Esophagus squamous epithelium (tissue), 5 donors: ENCODE measurements at regions not wholly inside any gene's neighbourhood (a gene's known extent, or its start where the extent isn't known, plus 50 kb on each side); places are given as distances from the start of the nearest gene placed in this dataset.

ENCODE experiments used
- DNase-seq: peaks from one replicate; lab custom pipeline; 2025; lab: John Stamatoyannopoulos, UW
- H3K27ac ChIP-seq, 4 donors: fragments of 200-600 bp; sonication (generic); one replicate each; pipeline ENCODE4 v1.5.1; 2016 to 2019; ENCODE audit warnings: mild to moderate bottlenecking in 1 of 4
- H3K27me3 ChIP-seq, 4 donors: fragments of 200-600 bp; sonication (generic); 1 replicate in 3 of 4; 2 replicates in 1 of 4; pipeline versions ENCODE4 v1.5.1 to v1.6.0; 2017 to 2021; ENCODE audit warnings: antibody characterized with exemption in 1 of 4
- H3K36me3 ChIP-seq, 3 donors: fragments of 200-600 bp; sonication (generic); one replicate each; pipeline ENCODE4 v1.5.1; 2016 to 2019
- H3K4me1 ChIP-seq, 3 donors: fragments of 200-600 bp; sonication (generic); one replicate each; pipeline ENCODE4 v1.5.1; 2017 to 2019
- H3K4me3 ChIP-seq, 4 donors: fragments of 200-600 bp; sonication (generic); 1 replicate in 3 of 4; 2 replicates in 1 of 4; pipeline ENCODE4 v1.5.1; 2016 to 2019; ENCODE audit warnings: mild to moderate bottlenecking in 2 of 4, moderate library complexity in 1 of 4
- H3K9me3 ChIP-seq, 3 donors: fragments of 200-600 bp; sonication (generic); one replicate each; pipeline ENCODE4 v1.5.1; 2016 to 2019
- POLR2A ChIP-seq, 4 donors: fragments of 450-650 bp; IDR thresholded peaks; one replicate each; pipeline ENCODE4 v1.6.1; 2017; ENCODE audit warnings: antibody characterized with exemption in 4 of 4, mild to moderate bottlenecking in 4 of 4, moderate library complexity in 3 of 4
- WGBS, 2 donors: methylation state at CpG; one replicate each; pipeline ENCODE4 v1.1.5; 2018; 5-methylcytosine and 5-hydroxymethylcytosine counted together
- intact Hi-C: fragments of 100-400 bp; cut with DNase I; formaldehyde crosslinking; loops from one replicate; pipeline ENCODE4 v1.15.0; 2022
- TF ChIP-seq, protein P1 (sequence below), 6 experiments: fragments of 450-650 bp in 4 of 6; fragments of 200-600 bp in 2 of 6; sonication (generic) in 2 of 6; IDR thresholded peaks; one replicate each; pipeline ENCODE4 v1.5.1; 2016 to 2019; ENCODE audit warnings: antibody characterized with exemption in 6 of 6, mild to moderate bottlenecking in 4 of 6, moderate library complexity in 4 of 6
- donor health status: DM: yes; HTN: yes; CAD: no.

DNA sequence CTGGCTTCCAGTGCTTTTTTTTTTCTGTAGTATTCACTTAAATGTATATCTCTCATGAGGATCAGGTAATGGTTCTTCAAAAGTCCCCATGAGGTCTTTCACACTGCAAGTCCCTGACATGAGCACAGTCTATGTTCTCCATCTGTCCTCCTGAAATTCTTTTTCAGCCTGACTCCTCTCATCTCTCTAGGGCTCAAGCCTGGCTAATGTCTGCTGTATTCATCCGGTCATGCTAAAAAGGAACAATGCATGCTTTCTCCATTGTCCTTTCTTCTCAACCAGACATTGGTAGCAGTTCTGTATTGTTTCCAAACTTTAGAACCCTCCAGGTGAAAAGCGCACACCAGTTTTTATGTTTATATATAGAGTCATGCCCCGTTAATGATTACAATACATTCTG lies 368.3 kb upstream of the OLFM3 start:
- intact Hi-C loops, result no loop called here
- Histone ChIP-seq H3K4me3 (no peak overlapping the region), H3K27me3 (no peaks in the 10 kb centered on the region), H3K9me3 (no peaks in the 10 kb centered on the region), H3K27ac (no peak overlapping the region), H3K36me3 (no peaks in the 10 kb centered on the region), H3K4me1 (no peaks in the 10 kb centered on the region)
- 61 to 70% methylated on average over 3 of the region's 3 CpGs for WGBS, 2 donors
- TF ChIP-seq POLR2A (IDR thresholded peaks at IDR 0.05), result no peak
- TF ChIP-seq, protein P1, sequence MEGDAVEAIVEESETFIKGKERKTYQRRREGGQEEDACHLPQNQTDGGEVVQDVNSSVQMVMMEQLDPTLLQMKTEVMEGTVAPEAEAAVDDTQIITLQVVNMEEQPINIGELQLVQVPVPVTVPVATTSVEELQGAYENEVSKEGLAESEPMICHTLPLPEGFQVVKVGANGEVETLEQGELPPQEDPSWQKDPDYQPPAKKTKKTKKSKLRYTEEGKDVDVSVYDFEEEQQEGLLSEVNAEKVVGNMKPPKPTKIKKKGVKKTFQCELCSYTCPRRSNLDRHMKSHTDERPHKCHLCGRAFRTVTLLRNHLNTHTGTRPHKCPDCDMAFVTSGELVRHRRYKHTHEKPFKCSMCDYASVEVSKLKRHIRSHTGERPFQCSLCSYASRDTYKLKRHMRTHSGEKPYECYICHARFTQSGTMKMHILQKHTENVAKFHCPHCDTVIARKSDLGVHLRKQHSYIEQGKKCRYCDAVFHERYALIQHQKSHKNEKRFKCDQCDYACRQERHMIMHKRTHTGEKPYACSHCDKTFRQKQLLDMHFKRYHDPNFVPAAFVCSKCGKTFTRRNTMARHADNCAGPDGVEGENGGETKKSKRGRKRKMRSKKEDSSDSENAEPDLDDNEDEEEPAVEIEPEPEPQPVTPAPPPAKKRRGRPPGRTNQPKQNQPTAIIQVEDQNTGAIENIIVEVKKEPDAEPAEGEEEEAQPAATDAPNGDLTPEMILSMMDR (IDR thresholded peaks at IDR 0.05), result no peak
- DNase-seq, result no peak

DNA sequence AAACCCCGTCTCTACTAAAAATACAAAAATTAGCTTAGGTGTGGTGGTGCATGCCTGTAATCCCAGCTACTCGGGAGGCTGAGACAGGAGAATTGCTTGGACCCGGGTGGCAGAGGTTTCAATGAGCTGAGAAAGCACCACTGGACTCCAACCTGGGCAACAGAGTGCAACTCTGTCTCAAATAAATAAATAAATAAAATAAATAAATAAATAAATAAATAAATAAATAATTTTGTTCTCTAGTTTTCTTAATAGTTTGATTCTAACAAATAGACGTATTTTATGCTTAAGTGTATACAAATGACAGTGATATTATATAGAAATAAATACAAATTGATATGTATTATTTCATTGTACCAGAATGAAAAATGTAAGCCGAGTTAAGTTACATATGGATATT lies 339.9 kb upstream of the OLFM3 start:
- Histone ChIP-seq H3K9me3 (no peaks in the 10 kb centered on the region), H3K4me1 (no peaks in the 10 kb centered on the region), H3K36me3 (no peaks in the 10 kb centered on the region), H3K27ac (no peak overlapping the region), H3K27me3 (no peaks in the 10 kb centered on the region), H3K4me3 (no peak overlapping the region)
- TF ChIP-seq POLR2A (IDR thresholded peaks at IDR 0.05), result no peak
- TF ChIP-seq, protein P1 (IDR thresholded peaks at IDR 0.05), result no peak
- 83 to 84% methylated on average over 5 of the region's 5 CpGs for WGBS, 2 donors
- no peak for DNase-seq
- intact Hi-C loops, result no loop called here

DNA sequence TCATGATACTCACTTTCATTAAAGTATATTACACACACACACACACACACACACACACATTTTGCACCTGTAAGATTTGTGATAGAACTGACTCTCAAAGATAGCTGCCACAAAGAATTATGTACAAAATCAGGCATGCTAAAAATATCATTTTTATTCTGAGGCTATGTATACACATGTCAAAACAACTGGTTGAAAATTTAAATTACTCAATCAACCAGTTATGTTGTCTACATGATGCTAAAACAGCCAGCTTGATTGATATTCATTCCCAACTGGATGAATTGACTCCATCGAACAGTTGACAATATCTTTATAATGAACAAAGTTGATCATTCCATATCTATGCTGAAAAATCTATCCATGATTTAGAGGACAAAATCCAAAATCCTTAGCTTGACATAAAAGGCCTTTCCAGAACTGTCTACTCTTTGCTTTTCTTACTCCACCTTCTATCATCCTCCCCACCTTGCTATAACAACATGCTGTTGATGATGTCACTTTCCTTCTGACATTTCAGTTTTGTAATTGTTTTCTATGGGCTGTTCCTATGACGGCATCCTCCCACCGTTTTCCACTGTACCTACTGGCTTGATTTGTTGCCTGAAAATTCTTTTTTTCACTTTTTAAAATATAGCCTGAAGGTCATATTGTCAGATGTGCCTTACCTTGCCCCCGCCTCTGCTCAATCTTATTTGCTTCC lies 321.5 kb upstream of the OLFM3 start:
- no peaks in the 10 kb centered on the region for H3K9me3 ChIP-seq
- H3K36me3 ChIP-seq, result no peaks in the 10 kb centered on the region
- H3K27ac ChIP-seq, result no peak overlapping the region
- intact Hi-C loops, result no loop called here
- 81% methylated on average over 4 of the region's 4 CpGs for WGBS, 2 donors
- no peaks in the 10 kb centered on the region for H3K4me1 ChIP-seq
- H3K4me3 ChIP-seq, result no peak overlapping the region
- no peak for DNase-seq
- no peaks in the 10 kb centered on the region for H3K27me3 ChIP-seq
- TF ChIP-seq, protein P1 (IDR thresholded peaks at IDR 0.05), result no peak
- no peak for TF ChIP-seq POLR2A (IDR thresholded peaks at IDR 0.05)

DNA sequence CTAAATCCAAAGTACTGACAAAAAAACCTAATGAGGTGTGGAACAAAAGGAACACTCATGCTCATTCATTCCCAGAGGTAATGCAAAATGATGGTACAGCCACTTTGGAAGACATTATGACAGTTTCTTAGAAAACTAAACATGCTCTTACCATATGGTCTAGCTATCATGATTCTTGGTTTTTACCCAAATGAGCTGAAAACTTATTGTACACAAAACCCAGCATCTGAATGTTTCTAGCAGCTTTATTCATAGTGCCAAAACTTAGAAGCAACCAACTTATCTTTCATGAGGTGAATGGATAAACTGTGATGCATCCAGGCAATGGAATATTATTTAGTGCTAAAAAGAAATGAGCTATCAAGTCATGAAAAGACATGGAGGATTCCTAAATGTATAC lies 318.4 kb upstream of the OLFM3 start:
- no peak for TF ChIP-seq POLR2A (IDR thresholded peaks at IDR 0.05)
- TF ChIP-seq, protein P1 (IDR thresholded peaks at IDR 0.05), result no peak
- H3K9me3 ChIP-seq, result no peaks in the 10 kb centered on the region
- intact Hi-C loops, result no loop called here
- H3K36me3 ChIP-seq, result no peaks in the 10 kb centered on the region
- no peaks in the 10 kb centered on the region for H3K4me1 ChIP-seq
- H3K4me3 ChIP-seq, result no peak overlapping the region
- no peaks in the 10 kb centered on the region for H3K27me3 ChIP-seq
- no peak for DNase-seq
- no peak overlapping the region for H3K27ac ChIP-seq

DNA sequence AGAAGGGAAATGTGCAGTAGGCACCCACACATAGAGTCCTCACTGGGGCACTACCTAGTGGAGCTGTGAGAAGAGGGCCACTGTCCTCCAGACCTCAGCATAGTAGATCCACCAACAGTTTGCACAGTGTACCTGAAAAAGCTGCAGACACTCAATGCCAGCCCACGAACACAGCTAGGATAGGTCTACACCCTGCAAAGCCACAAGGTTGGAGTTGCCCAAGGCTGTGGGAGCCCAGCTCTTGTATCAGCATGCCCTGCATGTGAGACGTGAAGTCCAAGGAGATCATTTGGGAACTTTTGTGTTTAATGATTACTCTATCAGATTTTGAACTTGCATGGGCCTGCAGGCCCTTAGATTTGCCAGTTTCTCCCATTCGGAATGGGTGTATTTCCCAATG lies 299.4 kb upstream of the OLFM3 start:
- Histone ChIP-seq H3K9me3 (peaks cover 0 to 4% (median 0%) of the 10 kb centered on the region in 3 donors), H3K27ac (no peak overlapping the region), H3K4me3 (no peak overlapping the region), H3K36me3 (no peaks in the 10 kb centered on the region), H3K27me3 (no peaks in the 10 kb centered on the region), H3K4me1 (no peaks in the 10 kb centered on the region)
- 58 to 62% methylated on average over 2 to 3 of the region's 3 CpGs for WGBS, 2 donors
- no peak for TF ChIP-seq POLR2A (IDR thresholded peaks at IDR 0.05)
- TF ChIP-seq, protein P1 (IDR thresholded peaks at IDR 0.05), result no peak
- intact Hi-C loops, result no loop called here
- no peak for DNase-seq
